Activated naive CD8-positive, alpha-beta T cell treated with anti-CD3 and anti-CD28 coated beads, Interleukin-2, amount 50 U/mL, for 16 hours (primary cell): ENCODE measurements at regions not wholly inside any gene's neighbourhood (a gene's known extent, or its start where the extent isn't known, plus 50 kb on each side); places are given as distances from the start of the nearest gene placed in this dataset.

Experiments used
- DNase-seq: peaks from one replicate; pipeline ENCODE4 v3.0.0-alpha.2; 2020; ENCODE audit warnings: low read depth, low spot score

- no peak for DNase-seq
Measured at GRCh38 chr5:125171641-125172040, 425.2 kb upstream of the ZNF608 start.

- DNase-seq = no peak
Measured at GRCh38 chr5:125175348-125176004, 429.0 kb upstream of the ZNF608 start.

GRCh38 chr5:125176005-125176390, 429.6 kb upstream of the ZNF608 start:
- no peak for DNase-seq

GRCh38 chr5:125177340-125177739, 430.9 kb upstream of the ZNF608 start:
- DNase-seq = no peak

- no peak for DNase-seq
Measured at GRCh38 chr5:125179612-125180011, 433.2 kb upstream of the ZNF608 start.

GRCh38 chr5:125180231-125180829, 433.9 kb upstream of the ZNF608 start:
- DNase-seq = no peak

GRCh38 chr5:125181159-125181558, 434.7 kb upstream of the ZNF608 start:
- no peak for DNase-seq

GRCh38 chr5:125181955-125182354, 435.5 kb upstream of the ZNF608 start:
- no peak for DNase-seq

- no peak for DNase-seq
Measured at GRCh38 chr5:125185740-125186139, 439.3 kb upstream of the ZNF608 start.

- DNase-seq = no peak
Measured at GRCh38 chr5:125186911-125187375, 440.5 kb upstream of the ZNF608 start.

- DNase-seq = no peak
Measured at GRCh38 chr5:125189531-125189941, 443.1 kb upstream of the ZNF608 start.

- no peak for DNase-seq
Measured at GRCh38 chr5:125190232-125191087, 444.0 kb upstream of the ZNF608 start.

- DNase-seq = no peak
Measured at GRCh38 chr5:125194883-125195282, 448.4 kb upstream of the ZNF608 start.

GRCh38 chr5:125196481-125197111, 450.2 kb upstream of the ZNF608 start:
- DNase-seq = no peak

GRCh38 chr5:125197321-125197720, 450.9 kb upstream of the ZNF608 start:
- DNase-seq = no peak

GRCh38 chr5:125198270-125198974, 452.0 kb upstream of the ZNF608 start:
- DNase-seq = no peak

- DNase-seq = no peak
Measured at GRCh38 chr5:125199373-125199772, 452.9 kb upstream of the ZNF608 start.

GRCh38 chr5:125199968-125200865, 453.8 kb upstream of the ZNF608 start:
- DNase-seq = no peak

- no peak for DNase-seq
Measured at GRCh38 chr5:125200866-125201373, 454.5 kb upstream of the ZNF608 start.

- no peak for DNase-seq
Measured at GRCh38 chr5:125201446-125202052, 455.1 kb upstream of the ZNF608 start.
